Bronchial epithelial cell (primary cell): ENCODE measurements at regions not wholly inside any gene's neighbourhood (a gene's known extent, or its start where the extent isn't known, plus 50 kb on each side); places are given as distances from the start of the nearest gene placed in this dataset.

ENCODE experiments used
- DNase-seq: peaks from one replicate; pipeline ENCODE4 v3.0.0-alpha.2; 2010; ENCODE audit warnings: low read depth
- FAIRE-seq: peaks from 2 replicates; lab custom pipeline; 2011; peaks lifted over from hg19 to GRCh38; lab: Jason Lieb, UNC
- H3K27me3 ChIP-seq: 2 replicates; pipeline ENCODE4 v1.5.1; 2011; ENCODE audit warnings: low read length; ENCODE audit not compliant: control insufficient read depth, insufficient read depth
- H3K36me3 ChIP-seq: 2 replicates; pipeline ENCODE4 v1.5.1; 2011; ENCODE audit warnings: low read length; ENCODE audit not compliant: control insufficient read depth, insufficient read depth
- H3K4me3 ChIP-seq: 2 replicates; pipeline ENCODE4 v1.5.1; 2011; ENCODE audit warnings: mild to moderate bottlenecking, low read depth, low read length, control low read depth
- CTCF ChIP-seq: IDR thresholded peaks from 2 replicates; pipeline ENCODE4 v1.5.1; 2011; ENCODE audit warnings: mild to moderate bottlenecking, moderate library complexity, low read length, control low read depth, inconsistent platforms; ENCODE audit not compliant: insufficient read depth, severe bottlenecking

GRCh38 chr12:115306380-115306779 is 622.4 kb upstream of the TBX3 start:
- no peak for FAIRE-seq
- Histone ChIP-seq H3K4me3 (no peak overlapping the region), H3K27me3 (no peaks in the 10 kb centered on the region), H3K36me3 (no peaks in the 10 kb centered on the region)
- no peak for TF ChIP-seq CTCF
- no peak for DNase-seq

- H3K36me3 ChIP-seq: no peaks in the 10 kb centered on the region
- H3K27me3 ChIP-seq: no peaks in the 10 kb centered on the region
- DNase-seq (no peak), FAIRE-seq (no peak)
- TF ChIP-seq CTCF: no peak
- no peak overlapping the region for H3K4me3 ChIP-seq
Observed at GRCh38 chr12:115305867-115306266, 621.9 kb upstream of the TBX3 start.

- Histone ChIP-seq H3K36me3 (no peaks in the 10 kb centered on the region), H3K27me3 (no peaks in the 10 kb centered on the region), H3K4me3 (no peak overlapping the region)
- DNase-seq (no peak), FAIRE-seq (no peak)
- no peak for TF ChIP-seq CTCF
Observed at GRCh38 chr12:115305275-115305674, 621.3 kb upstream of the TBX3 start.

- FAIRE-seq (no peak), DNase-seq (no peak)
- Histone ChIP-seq H3K36me3 (no peaks in the 10 kb centered on the region), H3K27me3 (no peaks in the 10 kb centered on the region), H3K4me3 (no peak overlapping the region)
- no peak for TF ChIP-seq CTCF
Observed at GRCh38 chr12:115303723-115304309, 619.8 kb upstream of the TBX3 start.

DNA sequence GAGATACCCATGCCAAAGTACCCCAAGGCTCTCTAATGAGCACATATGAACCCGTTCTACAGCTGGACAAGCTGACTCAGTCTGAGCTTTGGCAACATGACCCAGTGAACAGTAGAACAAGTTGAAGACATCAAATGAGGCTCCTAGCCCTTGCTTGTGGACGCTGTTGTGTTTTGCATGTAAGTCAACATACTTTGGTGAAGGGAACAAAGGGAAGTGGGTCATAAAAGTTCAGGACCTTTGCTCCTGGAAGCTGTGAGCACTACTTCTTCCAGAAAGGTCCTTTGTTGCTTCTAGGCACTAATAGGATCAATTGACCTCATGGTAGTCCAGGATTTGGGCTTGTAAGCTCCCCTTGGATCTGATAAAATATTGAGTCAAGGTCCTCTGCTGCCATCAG is 613.5 kb upstream of the TBX3 start:
- FAIRE-seq (no peak), DNase-seq (no peak)
- no peaks in the 10 kb centered on the region for H3K36me3 ChIP-seq
- no peaks in the 10 kb centered on the region for H3K27me3 ChIP-seq
- no peak for TF ChIP-seq CTCF
- no peak overlapping the region for H3K4me3 ChIP-seq

GRCh38 chr12:115296613-115297198 is 612.7 kb upstream of the TBX3 start:
- DNase-seq (peak; percentile 32), FAIRE-seq (no peak)
- Histone ChIP-seq H3K36me3 (no peaks in the 10 kb centered on the region), H3K4me3 (no peak overlapping the region), H3K27me3 (no peaks in the 10 kb centered on the region)
- no peak for TF ChIP-seq CTCF
